Choroid plexus epithelial cell (primary cell): ENCODE measurements at regions not wholly inside any gene's neighbourhood (a gene's known extent, or its start where the extent isn't known, plus 50 kb on each side); places are given as distances from the start of the nearest gene placed in this dataset.
"Not testable (repeated sequence)": the region's sequence is repeated elsewhere in the genome, so short reads cannot be mapped to it uniquely, and the experiment has no call there.

Experiments
- DNase-seq: peaks from one replicate; pipeline ENCODE4 v3.0.0-alpha.2; 2010; ENCODE audit warnings: low read depth
- H3K4me3 ChIP-seq: 2 replicates; pipeline ENCODE4 v1.5.1; 2011; ENCODE audit warnings: low read depth, mild to moderate bottlenecking, control low read depth, low read length, moderate library complexity
- TF ChIP-seq, protein P1 (sequence below): conservative IDR thresholded peaks from 2 replicates; pipeline ENCODE4 v1.5.1; 2011; ENCODE audit warnings: low read depth, mild to moderate bottlenecking, control low read depth, inconsistent platforms, low read length, moderate library complexity

DNA sequence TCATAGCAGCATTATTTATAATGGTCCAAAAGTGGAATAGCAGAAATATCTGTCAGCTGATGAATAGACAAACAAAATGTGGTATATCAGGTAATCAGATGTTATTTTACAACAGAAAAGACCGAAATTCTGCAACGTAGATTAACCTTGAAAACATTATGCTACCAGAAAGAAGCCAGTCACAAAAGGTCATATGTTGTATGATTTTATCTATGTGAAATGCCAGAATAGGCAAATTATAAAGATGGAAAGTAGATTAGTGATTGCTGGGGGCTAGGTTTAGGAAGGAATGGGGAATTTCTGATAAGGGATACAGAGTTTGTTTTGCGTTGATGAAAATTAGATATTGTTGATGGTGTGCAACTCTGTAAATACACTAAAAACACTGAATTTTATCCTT is 165.0 kb upstream of the STMND1 start:
- H3K4me3 ChIP-seq: no peak overlapping the region
- no peak for DNase-seq
- TF ChIP-seq, protein P1, sequence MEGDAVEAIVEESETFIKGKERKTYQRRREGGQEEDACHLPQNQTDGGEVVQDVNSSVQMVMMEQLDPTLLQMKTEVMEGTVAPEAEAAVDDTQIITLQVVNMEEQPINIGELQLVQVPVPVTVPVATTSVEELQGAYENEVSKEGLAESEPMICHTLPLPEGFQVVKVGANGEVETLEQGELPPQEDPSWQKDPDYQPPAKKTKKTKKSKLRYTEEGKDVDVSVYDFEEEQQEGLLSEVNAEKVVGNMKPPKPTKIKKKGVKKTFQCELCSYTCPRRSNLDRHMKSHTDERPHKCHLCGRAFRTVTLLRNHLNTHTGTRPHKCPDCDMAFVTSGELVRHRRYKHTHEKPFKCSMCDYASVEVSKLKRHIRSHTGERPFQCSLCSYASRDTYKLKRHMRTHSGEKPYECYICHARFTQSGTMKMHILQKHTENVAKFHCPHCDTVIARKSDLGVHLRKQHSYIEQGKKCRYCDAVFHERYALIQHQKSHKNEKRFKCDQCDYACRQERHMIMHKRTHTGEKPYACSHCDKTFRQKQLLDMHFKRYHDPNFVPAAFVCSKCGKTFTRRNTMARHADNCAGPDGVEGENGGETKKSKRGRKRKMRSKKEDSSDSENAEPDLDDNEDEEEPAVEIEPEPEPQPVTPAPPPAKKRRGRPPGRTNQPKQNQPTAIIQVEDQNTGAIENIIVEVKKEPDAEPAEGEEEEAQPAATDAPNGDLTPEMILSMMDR: no peak

DNA sequence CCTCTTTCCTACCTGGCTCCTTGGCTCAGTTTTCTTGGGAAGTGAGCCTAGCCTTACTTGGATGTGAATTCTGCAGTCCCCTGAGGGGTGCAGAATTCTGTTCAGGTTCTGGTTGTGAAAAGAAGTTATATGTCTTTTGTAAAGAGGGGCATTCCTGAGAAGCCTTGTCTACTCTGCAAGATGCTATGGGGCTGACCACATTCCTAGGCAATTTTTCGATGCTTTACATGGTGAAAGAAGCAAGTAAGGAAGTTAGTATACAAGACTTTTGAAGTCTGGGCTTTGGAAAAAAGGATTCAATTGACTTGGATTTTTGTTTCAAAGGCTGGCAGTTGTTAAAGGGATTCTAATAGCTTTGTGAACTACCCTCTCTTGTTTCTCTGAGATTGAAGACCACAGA is 167.9 kb upstream of the STMND1 start:
- TF ChIP-seq, protein P1: no peak
- DNase-seq: peak; percentile 25
- no peak overlapping the region for H3K4me3 ChIP-seq

DNA sequence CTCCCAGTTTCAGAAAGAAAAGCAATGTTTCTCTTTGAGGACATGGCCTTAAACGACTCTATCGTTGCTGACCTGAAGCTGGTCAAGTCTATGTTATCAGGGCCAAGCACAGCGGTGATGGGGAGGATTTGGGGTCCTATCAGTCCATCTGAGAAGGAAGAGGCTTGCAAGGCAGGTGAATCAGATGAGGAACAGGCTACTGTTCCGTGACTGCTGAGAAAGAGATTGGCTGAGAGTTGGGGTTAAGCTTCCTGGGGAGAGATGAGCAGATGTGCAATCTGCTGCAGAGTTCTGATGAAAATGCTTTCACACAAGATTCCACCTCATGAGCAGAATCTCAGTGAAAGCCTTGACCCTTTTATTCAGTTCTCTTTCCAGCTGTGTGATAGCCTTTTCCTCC is 168.3 kb upstream of the STMND1 start:
- TF ChIP-seq, protein P1: no peak
- DNase-seq: peak; percentile 25
- no peak overlapping the region for H3K4me3 ChIP-seq

DNA sequence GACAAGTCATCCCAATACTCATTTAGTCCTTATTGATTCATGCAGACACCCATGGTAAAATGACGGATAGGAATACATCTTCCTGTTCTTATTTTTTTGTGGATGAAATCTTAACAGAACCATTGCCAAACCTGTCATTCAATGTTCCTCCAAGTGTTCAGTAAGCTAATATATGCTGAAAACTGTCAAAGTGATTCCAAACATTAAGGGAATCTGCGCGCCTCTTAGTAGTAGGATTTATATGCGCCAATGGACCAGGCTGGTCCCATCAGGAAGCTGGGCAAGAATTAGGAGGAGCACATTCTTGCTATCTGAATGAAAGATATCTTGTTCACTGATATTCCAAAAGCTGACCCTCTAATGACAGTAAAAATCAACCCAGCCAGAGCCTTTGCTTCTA is 168.9 kb upstream of the STMND1 start:
- H3K4me3 ChIP-seq: no peak overlapping the region
- TF ChIP-seq, protein P1: no peak
- DNase-seq: no peak

DNA sequence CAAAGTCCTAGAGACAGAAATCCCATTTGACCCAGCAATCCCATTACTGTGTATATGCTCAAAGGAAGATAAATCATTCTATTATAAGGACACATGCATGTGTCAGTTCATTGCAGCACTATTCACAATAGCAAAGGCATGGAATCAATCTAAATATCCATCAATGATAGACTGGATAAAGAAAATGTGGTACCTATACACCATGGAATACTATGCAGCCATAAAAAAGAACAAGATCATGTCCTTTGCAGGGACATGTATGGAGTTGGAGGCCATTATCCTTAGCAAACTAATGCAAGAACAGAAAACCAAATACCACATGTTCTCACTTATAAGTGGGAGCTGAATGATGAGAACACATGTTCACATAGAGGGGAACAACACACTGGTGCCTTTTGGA is 169.8 kb upstream of the ATXN1 start:
- not testable (repeated sequence) for DNase-seq, H3K4me3 ChIP-seq

- TF ChIP-seq, protein P1: no peak
- no peak for DNase-seq
- no peak overlapping the region for H3K4me3 ChIP-seq
These were observed 169.2 kb upstream of the ATXN1 start for GRCh38 chr6:16930432-16930831.

- TF ChIP-seq, protein P1: no peak
- DNase-seq: peak; percentile 90
- H3K4me3 ChIP-seq: no peak overlapping the region
These were observed 168.5 kb upstream of the ATXN1 start for GRCh38 chr6:16929809-16930208.

- no peak for DNase-seq
- TF ChIP-seq, protein P1: no peak
These were observed 167.1 kb upstream of the ATXN1 start for GRCh38 chr6:16928387-16928786.

More at GRCh38 chr6:16928387-16928786, 167.1 kb upstream of the ATXN1 start:
- no peak overlapping the region for H3K4me3 ChIP-seq
